Right ventricle myocardium superior (tissue), 1 donor: ENCODE measurements at regions not wholly inside any gene's neighbourhood (a gene's known extent, or its start where the extent isn't known, plus 50 kb on each side); places are given as distances from the start of the nearest gene placed in this dataset.
"Not testable (repeated sequence)": the region's sequence is repeated elsewhere in the genome, so short reads cannot be mapped to it uniquely, and the experiment has no call there.

Source experiments
- ATAC-seq: fragments of 200-7000 bp; cut with Tn5 transposase; one replicate; pipeline ENCODE4 v1.9.1; 2020; ENCODE audit warnings: mild to moderate bottlenecking; ENCODE audit not compliant: poor library complexity
- DNase-seq: peaks from one replicate; pipeline ENCODE4 v3.0.0-alpha.2; 2020
- intact Hi-C: fragments of 100-400 bp; cut with DNase I; formaldehyde crosslinking; loops from one replicate; pipeline ENCODE4 v1.11.2; 2022
- donor health status: DM: no; HTN: yes; CAD: no; lungs with severe emphysema.

GRCh38 chr7:152937282-152937681 is 177.7 kb downstream of the ACTR3B start:
- ATAC-seq (no peak), DNase-seq (no peak)
- intact Hi-C loops, result no loop called here

GRCh38 chr7:152946616-152947015 is 187.1 kb downstream of the ACTR3B start:
- intact Hi-C loops, ATAC-seq, DNase-seq: not testable (repeated sequence)

- ATAC-seq (no peak), DNase-seq (no peak)
- intact Hi-C loops, result no loop called here
These were observed 188.1 kb downstream of the ACTR3B start for GRCh38 chr7:152947686-152948085.

- ATAC-seq (no peak), DNase-seq (no peak)
- intact Hi-C loops, result no loop called here
These were observed 189.7 kb downstream of the ACTR3B start for GRCh38 chr7:152949253-152949652.

- ATAC-seq, result no peak
- intact Hi-C loops, result no loop called here
- DNase-seq, result no peak
These were observed 190.2 kb downstream of the ACTR3B start for GRCh38 chr7:152949790-152950189.

- no peak for DNase-seq
- no peak for ATAC-seq
- intact Hi-C loops, result no loop called here
These were observed 196.5 kb downstream of the ACTR3B start for GRCh38 chr7:152956006-152956405.

- intact Hi-C loops, result no loop called here
- no peak for DNase-seq
- ATAC-seq, result no peak
These were observed 200.1 kb downstream of the ACTR3B start for GRCh38 chr7:152959610-152960009.

GRCh38 chr7:152961796-152962195 is 202.2 kb downstream of the ACTR3B start:
- intact Hi-C loops, DNase-seq, ATAC-seq: not testable (repeated sequence)

GRCh38 chr7:152966189-152966588 is 206.6 kb downstream of the ACTR3B start:
- intact Hi-C loops, result no loop called here
- DNase-seq (no peak), ATAC-seq (no peak)

GRCh38 chr7:152967958-152968357 is 208.4 kb downstream of the ACTR3B start:
- ATAC-seq (no peak), DNase-seq (no peak)
- intact Hi-C loops, result no loop called here

- no peak for ATAC-seq
- intact Hi-C loops, result no loop called here
- DNase-seq, result no peak
These were observed 209.0 kb downstream of the ACTR3B start for GRCh38 chr7:152968514-152968913.

- no peak for ATAC-seq
- no peak for DNase-seq
- intact Hi-C loops, result no loop called here
These were observed 209.8 kb downstream of the ACTR3B start for GRCh38 chr7:152969335-152969734.

GRCh38 chr7:152969839-152970238 is 210.3 kb downstream of the ACTR3B start:
- ATAC-seq, result no peak
- intact Hi-C loops, result no loop called here
- no peak for DNase-seq

- DNase-seq (no peak), ATAC-seq (no peak)
- intact Hi-C loops, result no loop called here
These were observed 210.9 kb downstream of the ACTR3B start for GRCh38 chr7:152970481-152970880.

- DNase-seq (no peak), ATAC-seq (no peak)
- intact Hi-C loops, result no loop called here
These were observed 215.0 kb downstream of the ACTR3B start for GRCh38 chr7:152974577-152974976.

GRCh38 chr7:152975076-152975475 is 215.5 kb downstream of the ACTR3B start:
- DNase-seq, result no peak
- ATAC-seq, result no peak
- intact Hi-C loops, result no loop called here

GRCh38 chr7:152979376-152979775 is 219.8 kb downstream of the ACTR3B start:
- no peak for DNase-seq
- ATAC-seq, result no peak
- intact Hi-C loops, result no loop called here

- ATAC-seq (no peak), DNase-seq (no peak)
- intact Hi-C loops, result no loop called here
These were observed 224.9 kb downstream of the ACTR3B start for GRCh38 chr7:152984421-152984820.

- intact Hi-C loops, result no loop called here
- ATAC-seq (no peak), DNase-seq (no peak)
These were observed 226.8 kb downstream of the ACTR3B start for GRCh38 chr7:152986376-152986775.

GRCh38 chr7:152987656-152988055 is 228.1 kb downstream of the ACTR3B start:
- DNase-seq (no peak), ATAC-seq (no peak)
- intact Hi-C loops, result no loop called here

GRCh38 chr7:152989889-152990380 is 230.4 kb downstream of the ACTR3B start:
- intact Hi-C loops, result no loop called here
- no peak for ATAC-seq

More at GRCh38 chr7:152989889-152990380, 230.4 kb downstream of the ACTR3B start:
- DNase-seq, result no peak
